GM19452 (cell line): ENCODE measurements at regions not wholly inside any gene's neighbourhood (a gene's known extent, or its start where the extent isn't known, plus 50 kb on each side); places are given as distances from the start of the nearest gene placed in this dataset.

ENCODE experiments used
- ATAC-seq: cut with Tn5 transposase; IDR thresholded peaks from one replicate; pipeline ENCODE4 v1.9.1; 2021; ENCODE audit not compliant: unreplicated experiment

DNA sequence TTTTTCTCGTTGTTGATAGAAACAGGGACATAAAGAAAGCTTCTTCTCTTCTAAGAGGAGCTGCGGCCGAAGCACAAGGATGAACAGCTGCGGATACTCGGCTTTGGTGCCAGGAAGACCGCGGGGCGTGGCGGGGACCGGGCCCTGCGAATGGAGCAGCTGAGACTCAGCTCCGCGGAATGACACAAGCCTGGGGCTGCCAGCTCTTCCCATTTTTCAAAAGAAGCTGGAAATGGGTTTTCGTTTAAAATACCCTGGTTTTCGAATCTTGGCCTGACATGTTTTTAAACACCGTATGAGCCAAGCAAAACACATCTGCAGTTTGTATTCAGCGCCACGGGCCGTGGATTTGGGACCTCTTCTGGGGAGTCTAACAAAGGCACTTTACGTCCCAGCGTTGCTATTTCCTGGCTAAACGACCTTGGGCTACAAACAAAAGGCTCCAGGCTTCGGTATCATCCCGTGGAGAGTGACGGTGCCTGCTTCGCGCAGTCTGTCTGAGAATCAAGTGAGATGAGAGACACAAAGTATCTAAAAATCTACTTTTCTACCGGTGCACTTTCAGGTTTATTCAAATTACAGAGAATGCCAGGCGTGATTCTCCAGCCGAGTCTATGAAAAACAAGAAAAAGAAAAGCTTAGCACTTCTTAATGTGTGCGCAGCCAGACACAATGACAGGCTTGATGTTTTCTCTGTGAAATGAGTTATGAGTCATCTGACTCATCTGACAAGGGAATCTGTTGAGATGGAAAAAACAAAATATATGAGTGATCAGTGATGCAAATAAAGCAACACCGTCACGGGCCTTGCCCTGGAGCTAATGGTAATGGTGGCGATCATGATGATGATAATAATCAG, 114.0 kb upstream of the TMEM132D start:
- ATAC-seq: no peak

DNA sequence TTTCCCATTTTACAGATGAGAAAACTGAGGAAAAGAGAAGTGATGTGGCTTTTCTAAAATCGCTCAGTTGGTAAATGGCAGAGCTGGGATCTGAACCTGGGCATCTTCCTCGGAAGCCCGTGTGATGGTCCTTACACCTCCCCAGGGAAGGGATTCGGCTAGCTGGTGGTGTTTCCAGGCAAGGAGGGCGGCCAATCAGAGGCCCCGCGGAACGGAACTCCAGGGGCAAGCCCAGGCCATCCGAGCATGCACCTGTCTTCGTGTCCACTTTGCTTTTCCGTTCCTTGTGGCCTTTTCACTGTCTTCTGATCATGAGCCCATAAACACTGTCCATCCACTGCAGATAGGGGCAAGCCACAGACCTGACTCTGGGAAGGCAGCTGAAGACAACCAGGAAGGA, 114.8 kb upstream of the TMEM132D start:
- no peak for ATAC-seq

DNA sequence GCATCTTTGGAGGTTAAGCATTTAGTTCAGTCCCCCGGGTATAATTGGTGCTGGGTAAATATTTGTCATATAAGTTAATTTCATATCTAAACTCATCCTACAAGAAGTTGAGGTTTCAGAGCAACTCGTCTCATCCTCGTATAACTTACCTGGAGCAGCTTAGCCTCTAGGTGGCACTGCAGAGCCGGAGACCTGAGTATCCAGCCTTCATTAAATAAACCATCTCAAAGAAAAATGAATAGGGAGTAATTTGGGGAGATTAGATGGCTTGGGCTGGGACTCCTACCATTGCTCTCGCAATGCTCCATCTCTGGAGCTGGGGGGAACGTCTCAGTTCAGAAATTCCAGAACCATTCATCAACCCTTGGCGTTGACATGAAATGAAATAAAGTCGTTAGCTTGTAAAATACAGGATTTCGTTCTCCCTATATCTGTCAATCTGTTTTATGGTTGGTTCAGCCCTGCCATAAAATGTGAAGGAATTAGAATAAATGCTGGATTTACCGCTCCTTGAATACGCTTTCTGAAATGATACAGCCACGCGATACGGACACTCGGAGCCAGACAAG, 122.9 kb upstream of the TMEM132D start:
- no peak for ATAC-seq

DNA sequence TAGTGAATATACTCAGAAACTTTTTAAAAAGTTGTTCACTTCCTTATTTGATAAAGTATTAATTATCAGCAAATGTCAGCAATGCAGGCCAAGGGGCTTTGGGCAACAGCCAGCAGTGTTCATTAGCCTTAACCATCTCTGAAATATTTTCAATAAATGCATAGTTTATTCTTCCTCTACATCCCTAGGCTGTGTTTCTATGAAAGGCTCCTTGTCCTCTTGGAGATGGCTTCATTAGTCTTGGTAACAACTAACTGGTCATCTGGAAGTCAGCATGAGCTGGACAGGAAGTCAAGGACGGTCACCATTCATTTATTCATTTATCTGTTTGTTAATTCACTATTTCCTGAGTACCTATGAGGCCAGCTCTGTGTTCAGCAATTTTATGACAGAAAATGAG, 124.0 kb upstream of the TMEM132D start:
- ATAC-seq: no peak

DNA sequence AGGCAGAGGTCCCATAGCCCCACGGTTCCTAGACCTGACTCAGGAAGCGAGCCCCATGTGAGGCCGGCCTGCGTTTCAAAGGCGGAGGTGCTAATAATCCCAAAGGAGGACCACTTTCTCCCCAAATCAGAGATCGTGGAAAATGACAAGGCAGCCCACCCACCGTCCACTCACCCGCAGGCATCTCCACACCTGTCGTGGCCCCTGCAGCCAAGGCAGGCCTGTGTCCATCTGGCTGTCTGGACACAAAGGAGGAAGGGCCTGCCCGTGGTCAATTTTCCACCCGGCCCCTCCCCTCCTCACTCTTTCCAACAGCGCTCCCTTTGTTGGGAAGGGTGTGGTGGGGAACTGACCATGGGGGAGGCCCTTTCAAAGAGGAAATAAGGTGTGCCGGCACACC, 125.3 kb upstream of the TMEM132D start:
- no peak for ATAC-seq

DNA sequence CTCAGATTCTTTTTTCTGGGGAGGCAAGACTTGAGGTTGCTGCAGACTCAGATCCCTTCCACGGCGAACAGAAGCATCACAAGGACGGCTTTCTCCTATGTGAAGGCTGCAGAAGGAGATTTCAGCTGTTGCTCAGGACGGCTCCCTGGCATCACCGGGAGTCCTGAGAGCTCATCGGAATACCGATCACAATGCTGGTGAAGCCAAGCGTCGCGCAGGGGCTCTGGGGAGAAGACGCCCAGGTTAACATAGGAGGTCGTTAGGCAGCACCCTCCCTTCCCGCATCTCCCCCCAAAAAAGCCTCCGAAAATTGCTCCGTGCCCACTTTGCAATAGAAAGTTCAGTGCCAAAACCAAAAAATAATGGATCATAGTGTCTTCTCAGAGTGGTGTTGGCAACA, 127.2 kb upstream of the TMEM132D start:
- no peak for ATAC-seq

DNA sequence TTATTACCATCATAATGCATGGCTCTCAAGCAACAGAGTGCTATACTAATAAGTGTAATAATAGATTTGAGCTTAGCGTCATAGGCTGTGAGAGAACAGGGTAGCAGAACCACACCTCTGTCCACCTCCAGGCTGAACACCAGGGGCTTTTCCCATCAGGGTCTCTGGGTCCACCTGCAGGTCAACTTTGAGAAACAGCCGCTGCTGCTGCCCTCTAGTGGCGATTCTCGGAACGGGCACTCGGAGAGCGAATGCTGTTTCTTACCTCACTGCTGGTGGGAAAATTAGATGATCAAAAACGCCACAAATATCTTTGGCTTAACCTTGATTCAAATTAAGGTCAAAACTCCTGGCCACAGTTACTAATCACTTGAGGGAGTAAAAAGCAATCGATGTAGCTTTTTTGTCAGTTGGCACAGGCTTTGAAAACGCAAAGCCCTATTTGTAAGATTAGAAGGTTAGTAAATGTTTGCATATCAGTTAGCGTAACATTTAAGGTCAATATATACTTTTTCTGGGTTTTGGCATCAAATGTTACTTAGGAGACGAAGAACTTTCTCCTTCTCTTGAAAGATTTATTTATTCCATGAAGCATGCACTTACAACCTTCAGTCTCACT, 127.9 kb upstream of the TMEM132D start:
- ATAC-seq: peak; percentile 78

DNA sequence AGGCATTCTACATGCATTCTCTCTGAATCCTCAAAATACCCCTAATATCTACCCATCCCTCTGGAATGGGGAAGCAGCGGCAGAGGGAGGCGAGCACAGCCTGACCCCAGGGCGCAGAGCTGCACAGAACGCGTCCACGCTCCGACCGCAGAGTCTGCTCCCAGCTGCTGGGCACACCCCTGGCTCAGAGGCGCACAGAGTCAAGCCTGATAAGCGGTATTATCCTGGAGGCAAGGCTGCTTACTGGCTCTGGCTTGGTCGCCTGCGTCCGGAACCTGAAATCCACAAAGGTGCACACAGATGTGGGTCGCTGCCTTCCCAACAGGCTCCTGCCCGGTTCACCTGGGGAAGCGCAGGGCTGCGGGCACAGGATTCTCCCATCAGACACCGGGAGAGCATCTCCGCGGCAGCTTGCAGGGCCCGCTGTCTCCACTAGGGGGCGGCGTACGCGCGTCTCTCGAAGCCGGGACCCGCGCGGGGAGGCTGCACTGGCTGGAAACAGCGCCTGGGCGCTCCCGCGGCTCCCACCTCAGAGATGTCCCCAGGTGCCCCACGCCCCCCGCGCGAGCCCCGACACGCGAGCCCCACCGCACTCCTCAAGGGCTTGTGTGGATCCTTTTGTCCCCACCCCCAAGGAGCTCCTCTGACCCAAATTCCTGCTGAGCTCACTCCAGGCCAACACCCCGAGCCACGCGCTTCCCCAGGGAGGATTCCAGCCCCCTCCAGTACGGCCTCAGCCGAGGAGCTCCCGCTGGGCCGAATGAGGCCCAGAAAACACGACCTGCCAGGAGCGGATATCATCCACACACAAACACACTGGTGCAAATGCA, 120.1 kb upstream of the FZD10 start:
- no peak for ATAC-seq

DNA sequence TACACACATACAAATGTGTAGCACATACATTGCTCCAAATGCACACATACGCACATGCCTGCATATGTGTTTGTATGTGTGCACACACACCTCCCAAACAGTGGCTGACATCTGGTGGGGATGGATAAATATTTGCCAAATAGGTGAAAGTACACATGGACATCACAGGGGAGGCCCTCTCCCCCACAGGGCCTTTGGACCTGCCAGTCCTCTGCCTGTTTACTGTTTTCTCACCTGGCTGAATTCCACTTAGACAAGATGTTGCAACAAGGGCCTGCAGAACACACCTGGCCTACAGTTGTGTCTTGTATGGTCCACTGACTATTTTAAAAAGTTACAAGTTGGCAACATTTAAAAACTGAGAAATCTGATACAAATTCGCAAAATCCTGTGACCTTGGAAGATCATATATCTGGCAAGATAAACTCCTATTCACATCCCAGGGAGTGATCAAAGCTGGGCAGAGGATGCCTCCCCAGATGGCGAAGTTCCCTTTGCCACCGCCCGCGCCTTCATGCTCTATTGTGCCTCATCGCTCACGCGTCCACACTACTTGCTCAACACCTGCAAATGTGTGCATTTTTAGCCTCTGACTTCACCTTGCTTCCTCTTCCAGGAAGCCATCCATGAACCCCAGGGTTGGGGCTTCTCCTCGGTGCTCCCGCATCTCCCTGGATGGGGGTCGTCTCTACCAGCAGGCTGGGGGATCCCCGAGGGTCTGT, 118.4 kb upstream of the FZD10 start:
- ATAC-seq: no peak

DNA sequence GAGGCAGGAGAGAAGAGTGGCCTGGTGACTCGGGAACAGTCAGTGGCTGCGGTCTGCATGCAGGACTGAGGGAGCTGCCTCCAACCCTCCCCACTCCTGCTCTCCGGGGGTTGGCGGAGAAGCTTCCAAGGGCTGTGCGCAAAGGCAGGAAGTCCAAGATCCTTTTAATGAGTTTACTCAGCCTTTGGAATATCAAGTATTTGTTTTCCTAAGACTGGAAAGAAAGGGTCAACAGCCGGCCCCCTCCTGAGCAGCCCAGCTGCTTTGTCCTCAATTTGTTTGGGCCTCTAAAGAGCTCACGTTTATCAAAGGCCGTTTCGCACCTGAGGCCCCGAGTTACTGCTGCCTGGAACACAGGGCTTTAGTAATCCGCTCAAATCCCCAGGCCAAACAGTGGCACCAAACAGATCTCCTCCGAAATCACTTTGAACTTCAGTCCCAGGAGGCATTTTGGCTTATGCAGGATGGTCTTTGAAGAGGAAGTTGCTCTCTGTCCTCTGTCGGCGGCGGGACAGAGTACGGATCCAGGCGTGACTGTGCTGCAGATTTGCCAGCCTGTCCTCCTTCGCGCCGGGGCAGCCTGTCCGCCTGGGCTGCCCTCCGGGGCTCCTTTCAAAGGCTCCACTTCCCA, 117.2 kb upstream of the FZD10 start:
- no peak for ATAC-seq

DNA sequence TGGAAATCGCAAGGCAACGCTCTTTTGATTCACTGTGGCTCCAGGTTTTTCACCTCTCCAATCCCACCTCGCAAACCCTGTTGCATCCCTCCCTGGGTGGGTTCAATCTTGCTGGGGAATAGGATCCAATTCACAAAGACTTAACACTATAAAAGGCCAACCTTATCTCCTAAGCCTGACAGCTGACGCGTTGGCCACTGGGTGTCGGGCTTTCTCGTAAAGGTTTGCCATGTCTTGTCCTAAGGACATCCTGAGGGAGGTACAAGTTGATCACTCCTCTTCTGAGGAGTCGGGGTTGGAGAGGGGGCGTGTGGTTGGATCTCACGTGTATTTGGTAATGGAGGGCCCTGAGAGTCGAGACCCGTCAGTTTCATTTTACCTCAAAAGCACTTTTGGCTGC, 112.6 kb upstream of the FZD10 start:
- no peak for ATAC-seq

DNA sequence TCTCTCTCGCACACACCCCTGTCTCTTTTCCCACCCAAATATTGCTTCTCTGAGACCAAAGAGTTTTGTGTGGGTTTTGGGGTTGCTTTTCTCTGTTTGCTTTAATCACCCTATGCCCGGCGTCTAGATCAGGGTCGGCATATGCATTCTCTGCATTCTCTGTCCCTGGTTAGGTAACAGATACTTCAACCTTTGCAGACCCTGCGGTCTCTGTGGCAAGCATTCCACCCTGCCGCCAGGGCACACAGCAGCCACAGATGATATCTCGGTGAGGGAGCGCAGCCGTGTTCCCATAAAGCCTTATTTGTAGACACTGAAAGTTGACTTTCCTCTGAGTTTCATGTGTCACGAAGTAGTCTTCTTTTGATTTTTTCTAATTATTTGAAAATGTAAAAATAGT, 110.4 kb upstream of the FZD10 start:
- ATAC-seq: no peak

DNA sequence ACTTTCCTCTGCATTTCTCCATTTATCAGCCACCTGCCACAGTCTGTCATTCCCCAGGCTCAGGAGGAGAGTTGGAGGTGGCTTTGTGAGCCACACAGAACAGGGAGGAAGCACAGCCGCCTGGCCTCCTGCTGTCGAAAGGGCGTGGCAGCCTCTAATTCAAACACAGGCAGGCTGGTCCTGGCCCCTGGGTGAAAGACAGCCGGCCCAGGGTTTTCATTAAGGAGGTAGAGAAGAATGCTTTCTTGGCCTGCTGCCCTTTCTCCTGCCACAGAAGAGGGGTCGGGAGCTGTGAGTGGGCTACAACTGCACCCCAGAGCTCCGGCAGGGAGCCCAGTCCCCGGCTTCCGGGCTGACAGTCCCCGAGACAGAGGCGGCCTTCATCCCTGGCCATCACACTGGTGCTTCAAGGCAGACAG, 108.6 kb upstream of the FZD10 start:
- no peak for ATAC-seq

DNA sequence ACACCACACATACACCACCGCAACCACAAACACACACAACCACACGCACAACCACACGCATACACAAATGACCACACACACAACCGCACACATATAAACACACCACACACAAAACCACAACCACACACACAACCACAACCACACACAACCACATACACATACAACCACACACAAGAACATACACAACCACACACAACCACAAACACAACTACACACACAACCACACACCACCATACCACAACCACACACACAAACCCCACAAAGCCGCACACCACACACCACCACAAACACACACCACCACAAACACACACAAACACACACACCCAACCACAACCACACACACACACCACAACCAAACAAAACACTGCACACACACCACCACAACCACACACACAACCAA, 107.5 kb upstream of the FZD10 start:
- no peak for ATAC-seq

DNA sequence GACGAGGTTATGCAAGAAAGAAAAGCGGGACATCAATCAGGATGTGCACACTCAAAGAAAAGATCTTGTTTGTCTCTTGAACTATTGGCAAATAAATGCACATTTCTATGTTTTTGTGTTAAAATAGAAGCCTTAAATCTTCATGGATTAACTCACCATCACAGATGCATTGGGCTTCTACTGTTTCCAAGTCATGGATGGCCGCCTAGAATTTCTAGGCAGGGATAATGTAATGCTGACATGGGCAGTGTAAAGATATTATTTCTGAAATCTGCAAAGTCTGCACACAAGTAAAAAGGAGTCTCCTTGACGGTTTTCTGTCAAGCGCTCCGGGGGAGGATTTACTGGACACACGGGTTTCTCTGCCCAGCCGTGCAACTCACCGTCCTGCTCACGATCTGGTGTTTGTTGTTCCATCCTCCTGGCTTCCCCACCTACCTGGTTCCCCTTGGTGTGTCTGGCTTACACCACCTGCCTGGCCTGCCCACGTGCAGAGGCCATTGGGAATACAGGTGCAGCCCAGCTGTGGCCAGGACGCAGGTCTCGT, 103.3 kb upstream of the FZD10 start:
- ATAC-seq: no peak

DNA sequence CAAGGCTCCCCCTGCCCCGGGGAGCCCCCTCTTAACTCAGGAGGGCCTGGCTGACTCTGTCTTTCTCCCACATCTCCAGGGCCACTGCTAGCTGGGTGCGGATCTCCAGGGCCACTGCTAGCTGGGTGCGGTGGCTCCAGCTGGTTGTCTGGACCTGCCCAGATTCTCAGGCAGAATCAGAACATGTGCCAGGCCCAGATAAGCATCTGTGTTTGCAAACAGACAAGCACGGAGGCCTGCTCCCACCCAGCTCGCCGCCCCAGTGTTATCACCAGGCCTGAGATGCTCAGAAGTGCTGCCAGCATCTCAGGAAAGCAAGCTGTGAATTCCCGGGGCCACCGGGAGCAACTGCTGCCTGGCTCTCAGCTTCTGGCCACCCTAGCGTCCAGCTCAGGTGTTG, 98.4 kb upstream of the FZD10 start:
- ATAC-seq: no peak

DNA sequence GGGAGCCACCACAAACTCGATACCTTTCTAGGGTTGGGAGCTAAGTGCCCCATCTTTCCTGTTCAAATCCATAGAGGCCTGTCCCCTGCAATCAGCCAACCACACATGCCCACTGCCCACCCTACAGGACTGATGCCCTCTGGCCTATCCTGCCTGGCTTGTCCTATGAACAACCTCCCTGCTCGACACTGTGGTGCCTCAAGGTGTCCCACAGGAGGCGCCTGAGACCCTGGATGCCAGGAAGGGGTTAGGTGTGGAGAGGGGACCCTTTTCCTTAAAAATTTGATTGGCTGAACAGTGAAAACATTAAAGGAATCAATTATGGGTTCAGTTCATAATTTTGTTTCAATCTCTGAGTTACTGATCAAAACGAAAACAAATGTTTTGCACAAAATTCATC, 97.3 kb upstream of the FZD10 start:
- no peak for ATAC-seq

DNA sequence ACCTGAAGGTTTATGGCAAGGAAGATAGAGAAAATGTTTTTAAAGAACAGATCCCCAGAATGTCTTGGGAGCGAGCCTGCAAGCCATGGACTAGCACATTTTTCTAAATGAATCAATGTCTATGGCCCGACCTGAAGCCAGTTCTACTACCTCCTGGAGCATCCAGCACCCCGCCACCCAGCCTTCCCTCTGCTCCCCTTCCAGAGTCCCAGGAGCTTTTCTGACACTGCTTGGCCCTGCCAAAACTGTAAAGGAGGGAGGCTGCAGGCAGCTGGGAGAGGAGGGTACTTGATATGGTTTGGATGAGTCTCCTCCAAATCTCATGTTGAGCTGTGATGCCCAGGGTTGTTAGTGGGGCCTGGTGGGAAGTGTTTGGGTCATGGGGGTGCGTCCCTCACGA, 95.5 kb upstream of the FZD10 start:
- ATAC-seq: no peak

DNA sequence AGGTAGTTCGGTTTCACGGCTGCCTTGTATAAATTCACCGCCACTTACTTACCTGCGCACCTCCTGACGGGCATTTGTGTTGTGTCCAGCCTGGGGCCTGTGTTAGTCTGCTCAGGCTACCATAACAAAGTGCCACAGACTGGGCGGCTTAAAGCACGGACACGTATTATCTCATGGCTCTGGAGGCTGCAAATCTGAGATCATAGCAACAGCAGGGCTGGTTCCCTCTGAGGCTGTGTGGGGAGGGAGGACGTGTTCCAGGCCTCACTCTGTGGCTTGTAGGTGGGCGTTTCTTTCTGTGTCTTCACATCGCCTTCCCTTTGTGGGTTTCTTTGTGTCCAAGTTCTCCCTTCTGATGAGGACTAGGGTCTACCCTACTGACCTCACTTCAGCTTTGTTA, 93.5 kb upstream of the FZD10 start:
- no peak for ATAC-seq

DNA sequence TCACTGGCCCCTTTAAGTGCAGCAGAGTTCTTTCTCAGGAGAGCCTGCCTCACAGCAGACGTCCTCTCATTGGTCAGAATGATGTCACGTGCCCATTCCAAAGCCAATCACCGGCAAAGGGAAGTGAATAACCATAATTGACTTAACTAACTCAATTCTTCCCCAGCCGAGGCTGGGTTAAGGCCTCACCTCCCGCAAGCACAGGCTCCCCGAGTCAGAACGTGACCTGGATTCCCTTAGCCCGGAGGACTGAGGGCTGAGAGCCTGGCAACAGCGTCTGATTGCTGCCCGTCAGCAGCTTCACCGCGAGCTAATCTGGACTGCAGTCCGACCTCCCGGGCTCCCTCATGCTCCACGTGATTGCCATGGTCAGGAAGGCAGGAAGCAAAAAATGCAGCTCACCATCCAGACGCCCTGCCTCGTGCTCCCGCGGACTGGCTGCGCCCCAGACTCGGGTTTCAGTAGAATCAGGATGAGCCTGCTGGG, 92.1 kb upstream of the FZD10 start:
- no peak for ATAC-seq
